HL-60 (cell line): ENCODE measurements at regions not wholly inside any gene's neighbourhood (a gene's known extent, or its start where the extent isn't known, plus 50 kb on each side); places are given as distances from the start of the nearest gene placed in this dataset.

ENCODE experiments used
- CTCF ChIP-seq: IDR thresholded peaks from one replicate; pipeline ENCODE4 v1.5.1; 2011; ENCODE audit warnings: low read length, control low read depth, inconsistent platforms; ENCODE audit not compliant: insufficient read depth
- GABPA ChIP-seq: IDR thresholded peaks from 2 replicates; pipeline ENCODE4 v1.6.1; 2012; ENCODE audit warnings: low read depth
- POLR2AphosphoS5 ChIP-seq: IDR thresholded peaks from 2 replicates; pipeline ENCODE4 v1.6.1; 2012; ENCODE audit warnings: low read depth
- REST ChIP-seq: IDR thresholded peaks from 2 replicates; pipeline ENCODE4 v1.6.1; 2012; ENCODE audit warnings: low read depth; ENCODE audit not compliant: insufficient replicate concordance
- SPI1 ChIP-seq: IDR thresholded peaks from 2 replicates; pipeline ENCODE4 v1.6.1; 2012; ENCODE audit warnings: low read depth, mild to moderate bottlenecking, borderline replicate concordance

GRCh38 chr7:96408881-96409280 lies 87.0 kb upstream of the SLC25A13 start:
- TF ChIP-seq CTCF, result no peak
- no peak for TF ChIP-seq GABPA
- TF ChIP-seq POLR2AphosphoS5, result no peak
- TF ChIP-seq SPI1, result no peak
- TF ChIP-seq REST, result no peak
